GM23338 (cell line): ENCODE measurements at regions not wholly inside any gene's neighbourhood (a gene's known extent, or its start where the extent isn't known, plus 50 kb on each side); places are given as distances from the start of the nearest gene placed in this dataset.
A peak's percentile ranks its signal among the peaks of the same experiment; 100 is the strongest.

Experiments
- ATAC-seq: fragments of 200-7000 bp; cut with Tn5 transposase; 3 replicates; pipeline ENCODE4 v1.9.1; 2020
- DNase-seq: peaks from one replicate; pipeline ENCODE4 v3.0.0-alpha.2; 2015; ENCODE audit warnings: low spot score
- H2AFZ ChIP-seq: fragments of 200-600 bp; sonication (generic); 2 replicates; pipeline ENCODE4 v1.8.0; 2016; ENCODE audit warnings: antibody characterized with exemption, mild to moderate bottlenecking, moderate library complexity
- H3F3A ChIP-seq: fragments of 200-600 bp; sonication (generic); replicated peaks from 2 replicates; pipeline ENCODE4 v1.8.0; 2017; ENCODE audit warnings: antibody characterized with exemption, mixed run types, low read depth
- H3K27ac ChIP-seq: fragments of 200-600 bp; sonication (generic); 2 replicates; pipeline ENCODE4 v1.6.1; 2016; ENCODE audit warnings: low read depth
- H3K27me3 ChIP-seq: fragments of 200-600 bp; sonication (generic); 2 replicates; pipeline ENCODE4 v1.8.0; 2016; ENCODE audit warnings: mild to moderate bottlenecking, mixed run types, moderate library complexity; ENCODE audit not compliant: insufficient read depth
- H3K36me3 ChIP-seq: fragments of 200-600 bp; sonication (generic); 2 replicates; pipeline ENCODE4 v1.8.0; 2016; ENCODE audit warnings: mild to moderate bottlenecking; ENCODE audit not compliant: insufficient read depth
- H3K4me1 ChIP-seq: fragments of 200-600 bp; sonication (generic); 2 replicates; pipeline ENCODE4 v1.8.0; 2016; ENCODE audit warnings: mild to moderate bottlenecking, moderate library complexity; ENCODE audit not compliant: insufficient read depth
- H3K4me2 ChIP-seq: fragments of 200-600 bp; sonication (generic); 2 replicates; pipeline ENCODE4 v1.7.1; 2017; ENCODE audit warnings: mixed run types
- H3K4me3 ChIP-seq: fragments of 200-600 bp; sonication (generic); 2 replicates; pipeline ENCODE4 v1.6.1; 2016; ENCODE audit warnings: mixed run types
- H3K79me2 ChIP-seq: fragments of 200-600 bp; sonication (generic); replicated peaks from 2 replicates; pipeline ENCODE4 v1.8.0; 2017; ENCODE audit warnings: mild to moderate bottlenecking; ENCODE audit not compliant: insufficient read depth
- H3K9me2 ChIP-seq: fragments of 200-600 bp; sonication (generic); 2 replicates; pipeline ENCODE4 v1.8.0; 2017; ENCODE audit not compliant: insufficient read depth
- H4K20me1 ChIP-seq: fragments of 200-600 bp; sonication (generic); replicated peaks from 2 replicates; pipeline ENCODE4 v1.8.0; 2017; ENCODE audit warnings: mild to moderate bottlenecking; ENCODE audit not compliant: insufficient read depth
- H3K27ac Mint-ChIP-seq: 2 replicates; pipeline ENCODE4 v1.8.0; 2020; ENCODE audit warnings: inconsistent platforms, mild to moderate bottlenecking, moderate library complexity, mixed read lengths
- H3K27me3 Mint-ChIP-seq: 3 replicates; pipeline ENCODE4 v1.8.0; 2022; ENCODE audit warnings: low read depth, mild to moderate bottlenecking, moderate library complexity, mixed read lengths, inconsistent platforms; ENCODE audit not compliant: insufficient read depth, poor library complexity
- H3K36me3 Mint-ChIP-seq: 3 replicates; pipeline ENCODE4 v1.8.0; 2021; ENCODE audit warnings: low read depth, mild to moderate bottlenecking, inconsistent platforms, moderate library complexity, mixed read lengths
- H3K4me1 Mint-ChIP-seq: 3 replicates; pipeline ENCODE4 v1.8.0; 2020; ENCODE audit warnings: mild to moderate bottlenecking, inconsistent platforms, mixed read lengths
- H3K4me3 Mint-ChIP-seq: 3 replicates; pipeline ENCODE4 v1.8.0; 2021; ENCODE audit warnings: moderate library complexity, mild to moderate bottlenecking, inconsistent platforms, mixed read lengths
- H3K9me3 Mint-ChIP-seq: 3 replicates; pipeline ENCODE4 v1.8.0; 2020; ENCODE audit warnings: moderate library complexity, mild to moderate bottlenecking, inconsistent platforms, mixed read lengths
- CREB1 ChIP-seq: fragments of 250-450 bp; sonication (Bioruptor Pico); IDR thresholded peaks from 2 replicates; pipeline ENCODE4 v1.5.0; 2020; ENCODE audit warnings: low read depth, mild to moderate bottlenecking, moderate library complexity
- EZH2phosphoT487 ChIP-seq: fragments of 200-600 bp; sonication (generic); IDR thresholded peaks from one replicate; pipeline ENCODE4 v1.8.1; 2018; ENCODE audit warnings: antibody characterized with exemption; ENCODE audit not compliant: unreplicated experiment
- JUNB ChIP-seq: IDR thresholded peaks from one replicate; pipeline ENCODE4 v1.6.1; 2016; ENCODE audit warnings: antibody characterized with exemption; ENCODE audit not compliant: unreplicated experiment
- NANOG ChIP-seq: IDR thresholded peaks from 2 replicates; pipeline ENCODE4 v1.6.1; 2016; ENCODE audit warnings: antibody characterized with exemption, borderline replicate concordance
- POLR2AphosphoS5 ChIP-seq: IDR thresholded peaks from 2 replicates; pipeline ENCODE4 v1.6.1; 2016; ENCODE audit warnings: antibody characterized with exemption, low read depth
- STAT1 ChIP-seq: IDR thresholded peaks from one replicate; pipeline ENCODE4 v1.6.1; 2016; ENCODE audit warnings: antibody characterized with exemption; ENCODE audit not compliant: unreplicated experiment
- ZNF114 ChIP-seq: fragments of 250-450 bp; sonication (Bioruptor Pico); IDR thresholded peaks from 2 replicates; pipeline ENCODE4 v1.5.0; 2020; ENCODE audit warnings: mild to moderate bottlenecking, moderate library complexity
- ZNF331 ChIP-seq: fragments of 250-450 bp; sonication (Bioruptor Pico); IDR thresholded peaks from 2 replicates; pipeline ENCODE4 v1.5.0; 2020; ENCODE audit warnings: low read depth, mild to moderate bottlenecking, moderate library complexity
- TF ChIP-seq, protein P1 (sequence below): IDR thresholded peaks from one replicate; pipeline ENCODE4 v1.6.1; 2018; ENCODE audit warnings: antibody characterized with exemption; ENCODE audit not compliant: unreplicated experiment

DNA sequence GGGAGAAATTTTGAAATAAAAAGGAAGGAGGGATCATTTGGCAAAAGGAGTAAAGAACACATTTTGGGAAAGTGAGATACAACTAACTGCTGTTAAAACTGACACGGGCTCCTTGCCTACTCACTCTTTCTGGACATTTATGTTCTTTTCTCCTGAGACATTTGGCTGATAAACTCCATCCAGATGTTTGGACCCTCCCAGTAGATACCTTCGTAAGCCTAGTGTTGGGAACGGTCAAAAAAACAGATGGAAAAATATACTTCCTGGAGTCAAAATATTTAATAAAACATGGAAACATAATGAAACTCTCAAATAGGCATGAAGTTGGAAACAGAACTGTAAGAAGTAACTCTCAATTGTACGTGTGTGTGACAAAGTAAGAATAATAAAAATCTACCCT lies 360.1 kb upstream of the RIOK2 start:
- H3K27me3 Mint-ChIP-seq: no peaks in the 10 kb centered on the region
- H3K4me1 Mint-ChIP-seq: peaks cover 27% of the 10 kb centered on the region
- Histone ChIP-seq H3F3A (no peaks in the 10 kb centered on the region), H3K4me1 (peaks cover 25% of the 10 kb centered on the region; the same call in 1 of the 2 replicates), H2AFZ (no peak overlapping the region), H3K9me2 (peaks cover 3% of the 10 kb centered on the region; the same call in 1 of the 2 replicates), H3K4me2 (no peak overlapping the region), H4K20me1 (no peaks in the 10 kb centered on the region), H3K27me3 (no peaks in the 10 kb centered on the region), H3K36me3 (no peaks in the 10 kb centered on the region), H3K4me3 (no peak overlapping the region), H3K27ac (no peak overlapping the region), H3K79me2 (no peaks in the 10 kb centered on the region)
- H3K9me3 Mint-ChIP-seq: peaks cover 9% of the 10 kb centered on the region
- ATAC-seq (no peak), DNase-seq (no peak)
- H3K27ac Mint-ChIP-seq: no peak overlapping the region
- H3K4me3 Mint-ChIP-seq: no peak overlapping the region
- H3K36me3 Mint-ChIP-seq: peaks cover 3% of the 10 kb centered on the region; the same call in 1 of the 3 replicates
- TF ChIP-seq, protein P1, sequence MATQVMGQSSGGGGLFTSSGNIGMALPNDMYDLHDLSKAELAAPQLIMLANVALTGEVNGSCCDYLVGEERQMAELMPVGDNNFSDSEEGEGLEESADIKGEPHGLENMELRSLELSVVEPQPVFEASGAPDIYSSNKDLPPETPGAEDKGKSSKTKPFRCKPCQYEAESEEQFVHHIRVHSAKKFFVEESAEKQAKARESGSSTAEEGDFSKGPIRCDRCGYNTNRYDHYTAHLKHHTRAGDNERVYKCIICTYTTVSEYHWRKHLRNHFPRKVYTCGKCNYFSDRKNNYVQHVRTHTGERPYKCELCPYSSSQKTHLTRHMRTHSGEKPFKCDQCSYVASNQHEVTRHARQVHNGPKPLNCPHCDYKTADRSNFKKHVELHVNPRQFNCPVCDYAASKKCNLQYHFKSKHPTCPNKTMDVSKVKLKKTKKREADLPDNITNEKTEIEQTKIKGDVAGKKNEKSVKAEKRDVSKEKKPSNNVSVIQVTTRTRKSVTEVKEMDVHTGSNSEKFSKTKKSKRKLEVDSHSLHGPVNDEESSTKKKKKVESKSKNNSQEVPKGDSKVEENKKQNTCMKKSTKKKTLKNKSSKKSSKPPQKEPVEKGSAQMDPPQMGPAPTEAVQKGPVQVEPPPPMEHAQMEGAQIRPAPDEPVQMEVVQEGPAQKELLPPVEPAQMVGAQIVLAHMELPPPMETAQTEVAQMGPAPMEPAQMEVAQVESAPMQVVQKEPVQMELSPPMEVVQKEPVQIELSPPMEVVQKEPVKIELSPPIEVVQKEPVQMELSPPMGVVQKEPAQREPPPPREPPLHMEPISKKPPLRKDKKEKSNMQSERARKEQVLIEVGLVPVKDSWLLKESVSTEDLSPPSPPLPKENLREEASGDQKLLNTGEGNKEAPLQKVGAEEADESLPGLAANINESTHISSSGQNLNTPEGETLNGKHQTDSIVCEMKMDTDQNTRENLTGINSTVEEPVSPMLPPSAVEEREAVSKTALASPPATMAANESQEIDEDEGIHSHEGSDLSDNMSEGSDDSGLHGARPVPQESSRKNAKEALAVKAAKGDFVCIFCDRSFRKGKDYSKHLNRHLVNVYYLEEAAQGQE: no peak
- TF ChIP-seq EZH2phosphoT487 (no peak), ZNF331 (CRISPR knock-in tag) (no peak), NANOG (no peak)

DNA sequence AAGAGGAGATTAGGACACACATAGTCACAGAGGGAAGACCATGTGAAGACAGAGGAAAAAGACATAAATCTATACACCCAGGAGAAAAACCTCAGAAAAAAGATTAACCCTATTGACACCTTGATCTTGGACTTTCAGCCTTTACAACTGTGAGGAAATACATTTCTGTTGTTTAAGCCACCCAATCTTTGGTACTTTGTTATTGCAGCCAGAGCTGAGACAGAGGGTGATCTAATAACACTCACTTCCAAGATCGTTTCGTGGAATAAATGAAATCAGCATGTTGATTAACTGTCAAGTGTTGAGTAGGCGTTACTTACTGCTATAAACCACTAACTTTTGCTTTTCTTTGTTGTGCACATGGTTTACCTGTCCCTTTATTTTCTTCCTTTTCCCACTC lies 361.2 kb upstream of the RIOK2 start:
- H3K9me2 ChIP-seq: peaks cover 3% of the 10 kb centered on the region; the same call in 1 of the 2 replicates
- no peaks in the 10 kb centered on the region for H3K79me2 ChIP-seq
- Mint-ChIP-seq H3K4me3 (no peak overlapping the region), H3K27me3 (no peaks in the 10 kb centered on the region), H3K4me1 (peaks cover 27% of the 10 kb centered on the region), H3K9me3 (peaks cover 9% of the 10 kb centered on the region), H3K36me3 (peaks cover 3% of the 10 kb centered on the region; the same call in 1 of the 3 replicates), H3K27ac (no peak overlapping the region)
- no peaks in the 10 kb centered on the region for H3K36me3 ChIP-seq
- H3K4me1 ChIP-seq: peaks cover 25% of the 10 kb centered on the region; the same call in 1 of the 2 replicates
- no peaks in the 10 kb centered on the region for H4K20me1 ChIP-seq
- H3K4me2 ChIP-seq: no peak overlapping the region
- no peak overlapping the region for H2AFZ ChIP-seq
- H3K4me3 ChIP-seq: no peak overlapping the region
- no peak for DNase-seq
- TF ChIP-seq JUNB (no peak), ZNF331 (CRISPR knock-in tag) (no peak), ZNF114 (CRISPR knock-in tag) (no peak)
- no peak overlapping the region for H3K27ac ChIP-seq
- H3F3A ChIP-seq: no peaks in the 10 kb centered on the region
- no peak for ATAC-seq
- H3K27me3 ChIP-seq: no peaks in the 10 kb centered on the region

DNA sequence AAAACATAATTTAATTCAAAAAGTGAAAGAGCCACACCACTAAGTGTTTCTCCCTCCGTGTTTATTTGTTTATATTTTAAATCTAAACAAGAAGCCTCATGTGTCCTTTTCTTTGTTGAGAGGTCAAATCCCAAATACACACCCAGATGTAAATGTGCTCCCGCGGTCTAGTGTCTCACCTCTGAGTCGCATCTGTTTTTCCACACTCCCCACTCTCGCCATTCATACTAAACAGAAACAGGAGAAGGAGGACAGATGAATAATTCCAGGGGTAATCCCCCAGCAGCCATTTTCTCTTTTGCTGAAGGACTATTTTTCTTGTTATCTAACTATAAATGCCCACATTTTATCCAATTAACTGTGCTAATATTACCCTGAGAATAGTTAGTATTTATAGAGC lies 361.6 kb upstream of the RIOK2 start:
- ATAC-seq: no peak
- Mint-ChIP-seq H3K9me3 (peaks cover 9% of the 10 kb centered on the region), H3K27me3 (no peaks in the 10 kb centered on the region), H3K4me3 (no peak overlapping the region), H3K4me1 (peaks cover 28% of the 10 kb centered on the region), H3K27ac (no peak overlapping the region), H3K36me3 (peaks cover 3% of the 10 kb centered on the region; the same call in 1 of the 3 replicates)
- H3K4me3 ChIP-seq: no peak overlapping the region
- peak; percentile 4 for DNase-seq
- H3K36me3 ChIP-seq: no peaks in the 10 kb centered on the region
- peaks cover 3% of the 10 kb centered on the region; the same call in 1 of the 2 replicates for H3K9me2 ChIP-seq
- no peaks in the 10 kb centered on the region for H3K27me3 ChIP-seq
- H4K20me1 ChIP-seq: no peaks in the 10 kb centered on the region
- H3F3A ChIP-seq: no peaks in the 10 kb centered on the region
- H3K79me2 ChIP-seq: no peaks in the 10 kb centered on the region
- no peak for TF ChIP-seq EZH2phosphoT487
- no peak for TF ChIP-seq STAT1
- no peak for TF ChIP-seq CREB1 (CRISPR knock-in tag)
- TF ChIP-seq POLR2AphosphoS5: no peak
- TF ChIP-seq, protein P1: no peak
- no peak overlapping the region for H3K27ac ChIP-seq
- peaks cover 25% of the 10 kb centered on the region; the same call in 1 of the 2 replicates for H3K4me1 ChIP-seq
- H3K4me2 ChIP-seq: 0 out of 2 replicates have a peak overlapping the region, but pooled peaks have one; percentile 0
- peak overlapping the region; percentile 0; the same call in 1 of the 2 replicates for H2AFZ ChIP-seq
